GM18873 (cell line): ENCODE measurements at regions not wholly inside any gene's neighbourhood (a gene's known extent, or its start where the extent isn't known, plus 50 kb on each side); places are given as distances from the start of the nearest gene placed in this dataset.
"Not testable (repeated sequence)": the region's sequence is repeated elsewhere in the genome, so short reads cannot be mapped to it uniquely, and the experiment has no call there.

Experiments used
- ATAC-seq: cut with Tn5 transposase; IDR thresholded peaks from one replicate; pipeline ENCODE4 v1.9.1; 2021; ENCODE audit warnings: mild to moderate bottlenecking, moderate library complexity, moderate number of reproducible peaks; ENCODE audit not compliant: unreplicated experiment, low FRiP score

- no peak for ATAC-seq
These were observed 294.2 kb upstream of the TBL1XR1 start for GRCh38 chr3:177491296-177492032.

DNA sequence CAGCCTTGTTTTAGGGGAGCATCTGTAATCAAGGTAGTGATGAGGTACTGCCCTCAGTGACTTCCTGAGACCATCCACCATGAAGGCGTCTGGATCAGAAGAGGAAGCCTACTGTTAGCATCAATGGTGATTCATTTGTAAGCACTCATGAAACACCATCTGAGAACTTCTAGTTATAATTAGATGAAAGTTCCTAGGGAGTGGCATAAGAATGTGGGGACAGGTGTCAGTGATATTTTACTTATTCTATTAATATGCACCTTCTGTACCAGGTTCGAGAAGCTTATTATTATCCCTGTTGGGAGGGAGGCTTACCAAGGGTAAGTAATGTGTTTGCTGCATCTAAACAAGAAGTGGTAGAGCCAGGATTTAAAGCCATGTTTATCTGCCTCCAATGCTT, 295.8 kb upstream of the TBL1XR1 start:
- ATAC-seq: no peak

DNA sequence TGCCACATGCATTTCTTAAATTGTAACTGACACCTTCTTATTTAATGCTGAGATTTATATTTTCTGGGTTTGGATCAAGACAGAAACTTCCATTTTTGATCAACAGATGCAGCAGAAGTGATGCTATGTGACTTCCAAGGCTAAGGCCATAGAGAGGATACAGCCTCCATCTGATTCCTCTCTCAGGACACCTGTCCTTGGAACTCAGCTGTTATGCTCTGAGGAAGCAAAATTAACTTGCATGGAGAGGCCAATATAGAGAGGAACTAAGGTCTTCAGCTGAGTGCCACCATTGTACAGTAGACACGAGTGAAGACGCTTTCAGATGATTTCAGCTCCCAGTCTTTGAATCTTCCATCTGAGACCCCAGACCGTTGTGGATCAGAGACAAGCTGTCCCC, 296.9 kb upstream of the TBL1XR1 start:
- ATAC-seq: no peak

DNA sequence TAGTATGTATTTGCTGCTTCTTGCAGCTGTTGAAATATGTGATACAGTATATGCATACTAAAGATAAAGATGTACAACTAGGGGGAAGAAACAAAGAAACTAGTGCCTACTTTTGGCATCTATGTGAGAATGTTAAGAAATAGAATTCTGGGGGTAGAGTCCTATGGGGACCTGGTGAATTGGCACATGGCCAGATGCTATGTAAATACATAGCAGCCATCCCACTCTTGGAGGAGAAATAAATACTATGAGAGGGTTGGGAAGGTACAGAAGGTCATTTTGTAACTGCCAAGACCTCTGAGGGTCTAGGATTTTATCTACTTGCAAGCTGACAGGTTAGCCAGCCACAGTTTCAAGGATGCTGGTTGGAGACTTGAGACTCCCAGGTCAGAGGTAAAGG, 298.3 kb upstream of the TBL1XR1 start:
- no peak for ATAC-seq

GRCh38 chr3:177498037-177498857, 301.0 kb upstream of the TBL1XR1 start:
- ATAC-seq: no peak

DNA sequence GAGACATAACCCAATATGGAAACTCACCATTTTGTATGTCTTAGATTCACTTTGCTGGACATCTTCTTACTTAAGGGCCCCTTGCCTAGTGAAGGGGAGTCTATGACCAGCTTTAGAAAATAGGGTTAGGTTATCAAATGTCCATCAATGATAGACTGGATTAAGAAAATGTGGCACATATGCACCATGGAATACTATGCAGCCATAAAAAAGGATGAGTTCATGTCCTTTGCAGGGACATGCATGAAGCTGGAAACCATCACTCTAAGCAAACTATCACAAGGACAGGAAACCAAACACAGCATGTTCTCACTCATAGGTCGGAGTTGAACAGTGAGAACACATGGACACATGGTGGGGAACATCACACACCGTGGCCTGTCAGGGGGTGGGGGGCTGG, 301.8 kb upstream of the TBL1XR1 start:
- ATAC-seq: not testable (repeated sequence)

- ATAC-seq: no peak
These were observed 302.6 kb upstream of the TBL1XR1 start for GRCh38 chr3:177499779-177500423.

DNA sequence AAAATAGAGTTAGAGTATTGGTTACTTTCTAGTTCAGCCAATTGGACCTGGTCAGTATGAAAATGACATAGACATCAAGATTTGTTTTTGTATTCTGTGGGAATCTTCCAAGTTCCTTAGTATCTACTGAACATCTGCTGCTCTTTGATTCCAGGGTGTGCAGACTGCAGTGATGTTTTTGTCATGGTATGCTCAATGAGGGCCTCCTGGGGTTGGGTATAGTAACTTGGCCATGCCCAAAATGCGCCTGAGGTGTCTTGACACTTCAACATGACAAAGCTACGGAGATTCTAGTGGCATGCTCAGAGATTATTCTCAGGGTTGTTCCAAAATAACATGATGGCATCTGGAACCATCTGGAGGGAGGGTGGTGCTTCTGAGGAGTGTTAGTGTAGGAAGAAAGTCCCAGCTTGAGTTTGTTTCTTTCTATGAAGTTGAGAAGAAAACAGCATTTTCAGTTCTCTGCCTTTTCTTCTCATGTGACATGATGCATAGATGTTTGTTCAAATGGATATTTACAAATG, 313.5 kb upstream of the TBL1XR1 start:
- no peak for ATAC-seq

DNA sequence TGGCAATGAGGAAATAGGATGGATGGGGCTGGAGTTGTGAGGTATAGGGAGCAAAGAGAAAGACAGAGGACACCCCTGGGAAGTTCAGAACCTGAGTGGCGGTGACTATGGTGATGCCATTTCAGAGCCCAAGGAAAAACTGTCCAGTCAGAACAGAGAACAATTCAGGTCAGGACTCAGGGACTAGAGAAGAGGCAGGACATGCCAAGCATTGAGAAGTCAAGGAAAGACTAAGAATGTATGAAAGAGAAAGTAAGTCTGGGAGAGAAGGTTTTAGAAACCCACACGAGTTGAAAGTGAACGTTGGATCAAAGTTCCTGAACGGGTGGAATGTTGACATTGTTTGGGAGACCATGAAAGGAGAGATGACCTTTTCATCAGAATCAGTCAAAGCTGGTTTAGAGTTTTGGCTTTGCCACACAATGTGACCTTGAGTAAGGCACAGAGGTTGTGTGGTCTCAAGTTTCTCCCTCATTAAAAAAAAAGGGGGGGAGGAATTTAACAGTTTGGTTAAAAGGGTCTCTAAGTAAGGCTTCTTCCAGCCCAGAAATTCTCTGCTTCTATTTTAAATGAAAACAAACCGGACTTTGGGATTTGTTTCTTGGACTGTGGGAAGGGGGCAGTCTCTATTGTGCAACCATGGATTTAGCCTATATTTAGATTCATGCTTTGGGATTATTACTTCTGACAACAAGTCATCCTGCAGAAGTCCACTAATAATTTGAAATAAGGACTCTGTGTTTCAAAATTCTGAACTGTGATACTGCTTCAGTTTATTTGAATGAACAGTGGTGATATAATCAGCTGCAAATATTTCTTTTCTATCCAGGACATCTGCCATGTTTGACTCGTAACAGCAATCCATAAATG, 315.9 kb upstream of the TBL1XR1 start:
- no peak for ATAC-seq

GRCh38 chr3:177513815-177514610, 316.7 kb upstream of the TBL1XR1 start:
- no peak for ATAC-seq

DNA sequence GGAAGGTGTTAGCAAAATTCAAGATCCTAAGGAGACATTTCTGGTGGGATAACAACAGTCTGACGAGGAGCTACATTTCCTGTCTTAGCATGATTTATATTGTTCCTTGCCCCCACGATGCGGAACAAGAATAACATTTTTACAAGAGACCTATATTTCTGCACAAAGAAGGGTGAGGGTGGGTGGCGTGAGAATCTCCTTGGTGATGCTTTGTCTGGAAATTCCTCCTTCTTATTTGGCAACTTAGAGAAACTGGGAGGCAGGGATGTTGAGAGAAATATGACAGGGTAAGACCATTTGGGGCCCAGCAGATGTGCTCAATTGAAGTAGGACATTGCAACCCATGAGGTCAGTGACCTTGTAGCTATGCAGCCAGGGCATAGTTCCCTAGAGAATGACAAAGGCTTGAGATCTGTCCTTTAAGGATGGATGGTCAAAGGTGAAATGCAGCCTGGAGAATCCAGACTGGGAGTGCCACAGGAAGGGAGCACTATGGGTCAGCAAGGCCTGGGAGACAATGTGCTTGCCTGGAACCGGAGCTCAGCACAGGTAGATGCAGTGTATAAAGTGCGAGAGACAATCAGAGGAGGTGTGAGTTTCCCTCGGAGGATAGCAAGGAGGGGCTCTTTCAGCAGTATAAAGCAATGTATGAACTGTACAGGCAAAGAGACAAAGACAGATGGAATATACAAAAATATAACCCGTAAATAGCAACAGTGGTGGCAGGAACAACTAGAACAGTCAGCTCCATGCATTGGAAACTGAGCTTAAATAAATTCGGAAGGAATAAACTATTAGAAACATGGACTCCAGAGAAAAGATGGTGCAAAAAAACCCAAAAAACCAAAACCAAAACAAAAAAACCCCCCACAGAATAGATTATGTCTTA, 317.6 kb upstream of the TBL1XR1 start:
- no peak for ATAC-seq

DNA sequence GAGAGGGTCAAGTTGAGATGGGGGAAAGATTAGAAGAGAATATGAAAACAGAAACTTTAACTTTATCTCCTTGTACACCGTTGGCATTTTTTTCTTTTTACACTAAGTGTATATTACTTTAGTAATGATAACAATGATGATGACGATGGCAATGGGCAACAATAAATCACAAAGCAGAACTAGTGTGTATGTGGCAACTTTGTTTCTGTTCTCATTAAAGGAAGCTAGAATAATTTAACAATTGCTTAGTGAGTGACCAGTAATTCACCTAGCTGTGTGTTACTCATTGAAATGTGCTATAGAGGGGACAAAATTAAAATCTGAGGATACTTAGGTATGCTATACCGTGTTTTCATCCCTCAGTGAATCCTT, 318.5 kb upstream of the TBL1XR1 start:
- ATAC-seq: no peak

DNA sequence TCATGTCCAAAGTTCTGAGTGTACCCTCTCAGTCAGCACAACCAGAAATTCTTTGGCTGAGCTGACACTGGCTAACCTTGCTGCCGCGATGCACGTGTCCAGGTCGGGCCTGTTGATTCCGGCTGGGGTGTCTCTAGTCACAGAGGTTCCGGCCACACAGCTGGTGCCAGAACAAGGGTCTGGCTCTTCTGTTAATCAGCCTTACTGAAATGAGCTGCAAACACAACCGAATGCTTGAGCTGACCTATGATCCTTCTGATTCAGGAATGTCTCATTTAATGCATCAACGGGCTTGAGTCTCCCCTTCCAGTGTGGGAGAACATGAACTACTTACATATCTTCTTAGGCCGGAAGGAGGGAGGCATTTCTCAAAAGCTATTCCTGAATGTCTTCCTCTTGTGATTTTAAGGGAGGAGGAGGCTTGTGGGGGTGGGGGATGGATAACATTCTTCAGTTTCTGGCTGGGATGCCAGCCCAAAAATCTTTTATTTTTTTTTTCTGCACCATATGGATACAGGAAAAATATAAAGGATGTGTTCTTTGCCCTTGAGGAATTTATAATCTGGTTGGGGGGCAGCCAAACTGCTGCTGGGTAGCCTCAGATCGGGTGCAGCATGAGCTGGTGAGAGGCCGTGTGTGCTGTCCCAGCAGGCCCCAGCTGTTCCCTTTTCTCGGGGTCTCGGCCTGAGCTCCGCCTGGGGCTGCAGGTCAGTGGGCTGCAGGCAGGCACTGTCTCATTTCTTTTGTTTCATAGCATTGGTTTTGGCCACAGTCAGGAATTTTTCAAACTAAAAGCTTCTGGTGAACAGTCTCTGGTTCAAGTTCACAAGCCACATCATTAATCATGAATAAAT, 319.1 kb upstream of the TBL1XR1 start:
- no peak for ATAC-seq

DNA sequence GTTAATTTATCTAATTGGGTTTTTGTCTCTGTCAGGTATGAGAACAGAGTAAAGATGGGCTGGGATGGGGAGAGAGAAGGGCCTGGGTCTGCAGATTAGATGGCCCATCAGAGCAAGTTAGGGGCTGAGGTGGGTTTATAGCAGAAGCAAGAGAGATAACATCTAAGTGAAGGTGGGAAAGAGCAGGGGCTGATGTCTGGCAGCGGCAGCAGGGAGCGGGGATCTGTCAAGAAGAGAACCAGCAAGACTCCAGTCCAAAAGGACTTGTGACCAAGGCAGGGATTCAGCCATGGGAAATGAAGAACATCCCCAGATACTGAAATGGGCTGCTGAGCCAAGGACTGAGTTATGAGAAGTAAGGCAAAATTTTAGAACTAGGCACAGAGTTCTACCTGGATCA, 320.6 kb upstream of the TBL1XR1 start:
- no peak for ATAC-seq

- no peak for ATAC-seq
These were observed 322.3 kb upstream of the TBL1XR1 start for GRCh38 chr3:177519588-177519987.

DNA sequence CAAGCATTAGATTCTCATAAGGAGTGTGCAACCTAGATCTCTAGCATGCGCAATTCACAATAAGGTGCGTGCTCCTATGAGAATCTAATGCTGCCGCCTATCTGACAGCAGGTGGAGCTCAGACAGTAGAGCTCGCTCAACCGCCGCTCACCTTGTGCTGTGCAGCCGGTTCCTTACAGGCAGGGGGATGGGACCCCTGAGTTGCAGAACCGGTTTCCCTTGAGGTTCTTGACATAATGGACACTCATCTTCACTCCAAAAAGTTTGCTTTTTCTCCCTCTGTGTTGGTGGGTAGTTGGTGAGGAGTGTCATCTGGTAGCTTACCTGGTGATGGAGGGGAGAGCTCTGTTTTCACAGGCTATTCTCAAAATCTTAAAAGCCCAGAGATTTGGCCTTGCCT, 324.0 kb upstream of the TBL1XR1 start:
- ATAC-seq: no peak

DNA sequence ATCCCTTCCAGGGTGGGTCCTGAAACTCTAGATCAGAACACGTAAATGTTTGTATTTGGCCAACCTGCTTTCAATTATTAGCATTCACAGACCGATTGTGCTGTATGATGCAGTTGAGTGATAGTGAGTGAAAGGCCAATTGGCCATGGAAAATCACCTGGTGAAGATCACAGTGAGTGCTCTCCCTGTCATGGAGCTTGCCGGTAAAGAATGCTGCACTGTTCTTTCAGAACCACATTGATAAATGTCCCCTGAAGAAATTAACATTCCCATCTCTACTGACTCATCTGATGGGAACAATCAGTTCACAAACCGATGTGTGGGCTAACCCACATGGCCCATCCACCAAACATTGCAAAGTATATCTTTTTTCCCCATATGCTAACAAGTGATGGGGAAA, 324.8 kb upstream of the TBL1XR1 start:
- no peak for ATAC-seq
